Stomach (tissue), 8 donors: ENCODE measurements at regions not wholly inside any gene's neighbourhood (a gene's known extent, or its start where the extent isn't known, plus 50 kb on each side); places are given as distances from the start of the nearest gene placed in this dataset.

ENCODE experiments used
- DNase-seq, 2 donors: peaks; one replicate each; pipeline versions ENCODE4 v3.0.0 to v3.0.0-alpha.2; 2013 to 2019
- H3K27ac ChIP-seq, 5 donors: fragments of 200-600 bp in 4 of 5; sonication (generic) in 4 of 5; one replicate each; pipeline ENCODE4 v1.5.1; 2013 to 2019; ENCODE audit warnings: mild to moderate bottlenecking in 1 of 5, moderate library complexity in 1 of 5
- H3K27me3 ChIP-seq, 3 donors: fragments of 200-600 bp; sonication (generic); one replicate each; pipeline ENCODE4 v1.5.1; 2017 to 2019; ENCODE audit warnings: mixed run types in 1 of 3
- H3K36me3 ChIP-seq, 4 donors: fragments of 200-600 bp; sonication (generic); 1 replicate in 3 of 4; 2 replicates in 1 of 4; pipeline ENCODE4 v1.5.1; 2016 to 2019
- H3K4me1 ChIP-seq, 4 donors: fragments of 200-600 bp; sonication (generic); one replicate each; pipeline ENCODE4 v1.5.1; 2016 to 2019
- H3K4me3 ChIP-seq, 4 donors: fragments of 200-600 bp; sonication (generic) in 3 of 4; one replicate each; pipeline ENCODE4 v1.5.1; 2016 to 2019; ENCODE audit warnings: mild to moderate bottlenecking in 1 of 4
- H3K9me3 ChIP-seq, 4 donors: fragments of 200-600 bp; sonication (generic); one replicate each; pipeline ENCODE4 v1.5.1; 2016 to 2019
- EP300 ChIP-seq: sonication (generic); formaldehyde crosslinking; IDR thresholded peaks from one replicate; pipeline ENCODE4 v1.6.1; 2017; ENCODE audit warnings: antibody characterized with exemption
- POLR2A ChIP-seq, 4 donors: fragments of 450-650 bp; IDR thresholded peaks; one replicate each; pipeline ENCODE4 v1.6.1; 2016; ENCODE audit warnings: antibody characterized with exemption in 4 of 4, control low read depth in 2 of 4, mild to moderate bottlenecking in 1 of 4, moderate library complexity in 1 of 4
- POLR2AphosphoS5 ChIP-seq, 3 donors: sonication (generic); formaldehyde crosslinking; IDR thresholded peaks; one replicate each; pipeline ENCODE4 v1.6.1; 2016; ENCODE audit warnings: antibody characterized with exemption in 3 of 3
- WGBS, 5 donors: extraction: QIAGEN DNeasy Blood & Tissue Kit in 3 of 5; methylation state at CpG; one replicate each; pipeline versions ENCODE4 v1.1.5 to v1.1.7; 2013 to 2018; 5-methylcytosine and 5-hydroxymethylcytosine counted together
- intact Hi-C: fragments of 100-400 bp; cut with DNase I; formaldehyde crosslinking; loops from one replicate; pipeline ENCODE4 v1.15.1; 2023; ENCODE audit warnings: low total_unique reads
- TF ChIP-seq, protein P1 (sequence below), 7 experiments: fragments of 450-650 bp in 4 of 7; fragments of 200-600 bp in 3 of 7; sonication (generic) in 3 of 7; IDR thresholded peaks; one replicate each; pipeline ENCODE4 v1.5.1; 2016 to 2019; ENCODE audit warnings: antibody characterized with exemption in 7 of 7, control low read depth in 2 of 7, mild to moderate bottlenecking in 1 of 7
- donor health status: healthy with polysubstance abuse.
- donor health status: Bipolar disorder and iron deficiency.
- donor health status: healthy.

DNA sequence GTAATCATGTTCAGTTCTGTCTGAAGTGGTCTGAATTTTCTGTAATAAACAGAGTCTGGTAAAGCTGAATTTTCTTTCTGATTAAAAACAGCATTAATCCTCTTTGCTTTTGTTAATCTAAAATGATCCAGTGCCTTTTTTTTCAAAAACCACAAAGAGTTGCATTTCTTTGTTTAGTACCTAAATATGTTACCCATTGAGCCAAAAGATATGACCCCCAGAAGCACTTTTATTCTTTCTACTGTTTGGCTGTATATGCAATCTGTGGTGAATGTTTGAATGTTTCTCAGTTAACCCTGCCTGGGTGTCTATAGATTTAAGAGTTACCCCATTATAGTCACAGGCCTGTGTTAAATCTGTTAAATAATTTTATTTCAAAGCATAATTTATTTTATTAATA is 394.8 kb downstream of the PTPRC start:
- intact Hi-C loops, result no loop called here
- Histone ChIP-seq H3K27ac (no peak overlapping the region), H3K36me3 (no peaks in the 10 kb centered on the region), H3K27me3 (no peaks in the 10 kb centered on the region), H3K4me3 (no peak overlapping the region), H3K4me1 (no peaks in the 10 kb centered on the region), H3K9me3 (peaks cover 0 to 6% (median 0%) of the 10 kb centered on the region in 4 donors)
- DNase-seq, result no peak
- TF ChIP-seq, protein P1, sequence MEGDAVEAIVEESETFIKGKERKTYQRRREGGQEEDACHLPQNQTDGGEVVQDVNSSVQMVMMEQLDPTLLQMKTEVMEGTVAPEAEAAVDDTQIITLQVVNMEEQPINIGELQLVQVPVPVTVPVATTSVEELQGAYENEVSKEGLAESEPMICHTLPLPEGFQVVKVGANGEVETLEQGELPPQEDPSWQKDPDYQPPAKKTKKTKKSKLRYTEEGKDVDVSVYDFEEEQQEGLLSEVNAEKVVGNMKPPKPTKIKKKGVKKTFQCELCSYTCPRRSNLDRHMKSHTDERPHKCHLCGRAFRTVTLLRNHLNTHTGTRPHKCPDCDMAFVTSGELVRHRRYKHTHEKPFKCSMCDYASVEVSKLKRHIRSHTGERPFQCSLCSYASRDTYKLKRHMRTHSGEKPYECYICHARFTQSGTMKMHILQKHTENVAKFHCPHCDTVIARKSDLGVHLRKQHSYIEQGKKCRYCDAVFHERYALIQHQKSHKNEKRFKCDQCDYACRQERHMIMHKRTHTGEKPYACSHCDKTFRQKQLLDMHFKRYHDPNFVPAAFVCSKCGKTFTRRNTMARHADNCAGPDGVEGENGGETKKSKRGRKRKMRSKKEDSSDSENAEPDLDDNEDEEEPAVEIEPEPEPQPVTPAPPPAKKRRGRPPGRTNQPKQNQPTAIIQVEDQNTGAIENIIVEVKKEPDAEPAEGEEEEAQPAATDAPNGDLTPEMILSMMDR (IDR thresholded peaks at IDR 0.05), result no peak
- no peak for TF ChIP-seq POLR2A (IDR thresholded peaks at IDR 0.05)
- TF ChIP-seq EP300, result no peak
- TF ChIP-seq POLR2AphosphoS5 (IDR thresholded peaks at IDR 0.05), result no peak

- TF ChIP-seq, protein P1 (IDR thresholded peaks at IDR 0.05), result no peak
- TF ChIP-seq POLR2AphosphoS5 (IDR thresholded peaks at IDR 0.05) (no peak), EP300 (no peak), POLR2A (IDR thresholded peaks at IDR 0.05) (no peak)
- H3K4me3 ChIP-seq, result no peak overlapping the region
- no peaks in the 10 kb centered on the region for H3K4me1 ChIP-seq
- DNase-seq, result no peak
- no peaks in the 10 kb centered on the region for H3K36me3 ChIP-seq
- no peaks in the 10 kb centered on the region for H3K9me3 ChIP-seq
- H3K27me3 ChIP-seq, result no peaks in the 10 kb centered on the region
- intact Hi-C loops, result no loop called here
- no peak overlapping the region for H3K27ac ChIP-seq
- WGBS, 5 donors, result 59 to 64% (median 62%) methylated on average over 3 of the region's 3 CpGs
Measured at GRCh38 chr1:199038156-199038555, 399.3 kb downstream of the PTPRC start.

DNA sequence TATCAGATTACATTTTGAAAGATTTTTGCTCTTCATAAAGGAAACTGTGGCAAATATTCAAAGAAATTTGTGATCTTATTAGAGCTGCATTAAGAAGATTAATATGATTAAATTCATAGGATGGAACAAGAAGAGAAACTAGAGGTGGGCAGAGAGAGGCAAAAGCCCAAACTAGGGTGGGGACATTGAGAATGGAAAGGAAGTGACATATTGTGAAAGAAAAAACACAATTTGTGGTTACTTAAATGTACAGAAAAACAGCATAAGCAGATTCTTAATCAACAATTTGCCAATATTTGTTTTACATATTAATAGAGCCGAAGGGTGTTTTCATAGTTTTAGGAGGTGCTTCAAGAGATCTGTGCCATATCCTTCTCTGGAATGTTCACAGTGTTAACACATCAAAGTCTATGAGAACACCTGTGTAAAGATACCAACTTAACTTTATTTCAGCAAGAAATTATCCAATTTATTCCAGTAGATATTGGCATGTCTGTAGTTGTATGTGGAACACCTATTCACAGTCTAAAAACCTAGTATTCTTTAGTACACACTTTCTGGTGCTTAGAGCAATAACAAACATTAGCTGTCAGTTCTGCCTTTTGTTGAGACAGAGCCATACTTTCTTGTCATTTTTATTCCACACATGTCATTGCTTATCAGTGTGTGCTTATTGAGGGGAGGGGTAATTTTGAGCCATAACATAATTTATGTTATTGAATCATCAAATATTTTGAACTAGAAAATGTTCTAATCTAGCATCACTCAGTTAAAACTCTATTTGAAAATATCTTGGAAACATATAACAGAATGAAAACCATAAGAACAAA is 401.5 kb downstream of the PTPRC start:
- Histone ChIP-seq H3K9me3 (no peaks in the 10 kb centered on the region), H3K4me1 (no peaks in the 10 kb centered on the region), H3K27ac (no peak overlapping the region), H3K4me3 (no peak overlapping the region), H3K36me3 (no peaks in the 10 kb centered on the region), H3K27me3 (no peaks in the 10 kb centered on the region)
- intact Hi-C loops, result no loop called here
- no peak for DNase-seq
- WGBS, 5 donors, result 49 to 79% (median 68%) methylated on average over 1 of the region's 1 CpG
- TF ChIP-seq EP300 (no peak), POLR2A (IDR thresholded peaks at IDR 0.05) (no peak), POLR2AphosphoS5 (IDR thresholded peaks at IDR 0.05) (no peak)
- TF ChIP-seq, protein P1 (IDR thresholded peaks at IDR 0.05), result no peak

DNA sequence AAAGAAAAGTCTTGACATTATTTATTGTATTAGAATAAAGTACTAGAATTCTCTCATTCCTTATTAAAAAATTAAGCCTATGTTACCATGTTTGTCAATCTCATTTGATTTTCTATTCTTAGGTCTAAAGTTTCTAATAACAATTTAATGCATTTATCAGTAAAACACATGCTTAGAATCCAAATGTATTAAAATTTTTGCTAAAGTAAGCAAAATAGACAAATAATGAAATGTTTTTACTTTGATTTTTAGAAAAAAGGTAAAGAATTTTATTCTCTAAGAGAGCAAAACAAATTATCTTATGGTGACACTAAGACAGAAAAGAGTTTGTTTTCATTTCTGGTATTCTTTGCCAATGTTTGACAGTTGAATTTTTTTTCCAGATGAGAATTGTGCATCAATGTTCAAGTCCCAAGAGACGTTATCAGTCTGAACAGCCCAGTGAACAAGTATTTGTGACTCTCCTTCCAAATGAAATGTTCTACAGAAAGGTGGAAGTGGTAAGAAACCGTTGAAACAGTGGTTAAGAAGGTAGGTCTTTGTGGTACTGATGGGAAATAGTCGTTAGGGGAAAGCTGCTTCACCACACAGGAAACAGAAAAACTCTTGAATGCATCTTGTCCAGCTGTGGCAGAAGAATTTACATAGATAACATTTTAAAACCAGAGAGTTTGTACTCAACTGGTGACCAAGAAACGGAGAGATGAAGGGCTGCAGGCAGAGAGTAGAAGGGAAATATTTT is 402.5 kb downstream of the PTPRC start:
- H3K9me3 ChIP-seq, result no peaks in the 10 kb centered on the region
- no peak overlapping the region for H3K4me3 ChIP-seq
- no peak overlapping the region for H3K27ac ChIP-seq
- no peaks in the 10 kb centered on the region for H3K27me3 ChIP-seq
- DNase-seq, result peak in 1 of 2 donors; percentile 59
- TF ChIP-seq POLR2A (IDR thresholded peaks at IDR 0.05) (no peak), POLR2AphosphoS5 (IDR thresholded peaks at IDR 0.05) (no peak), EP300 (no peak)
- TF ChIP-seq, protein P1 (IDR thresholded peaks at IDR 0.05), result no peak
- intact Hi-C loops, result no loop called here
- H3K36me3 ChIP-seq, result no peaks in the 10 kb centered on the region
- 20 to 32% (median 21%) methylated on average over 4 of the region's 4 CpGs for whole genome bisulfite sequencing, 5 donors
- H3K4me1 ChIP-seq, result no peaks in the 10 kb centered on the region
